IMR-90 (cell line): ENCODE measurements at regions not wholly inside any gene's neighbourhood (a gene's known extent, or its start where the extent isn't known, plus 50 kb on each side); places are given as distances from the start of the nearest gene placed in this dataset.

Experiments
- ATAC-seq: fragments of 200-7000 bp; cut with Tn5 transposase; 2 replicates; pipeline ENCODE4 v1.9.1; 2020; ENCODE audit warnings: low read depth, mild to moderate bottlenecking, moderate library complexity
- BruUV-seq: library from RNA; stranded (reverse); fragments of 400-500 nt; replicated peaks from 2 replicates; lab custom pipeline; 2021; lab: Mats Ljungman, UMichigan
- CTCF ChIA-PET: fragments of 300-600 bp; formaldehyde crosslinking; extraction: SDS; loops from one replicate; lab custom pipeline; 2021; ENCODE audit warnings: antibody characterized with exemption; lab: Yijun Ruan, JAX
- POLR2A ChIA-PET: fragments of 300-600 bp; sonication (Branson Sonifier 250); formaldehyde crosslinking; loops from one replicate; lab custom pipeline; 2022; ENCODE audit warnings: antibody characterized with exemption; ENCODE audit not compliant: unreplicated experiment; lab: Charles Lee
- DNase-seq: peaks from one replicate; pipeline ENCODE4 v3.0.0; 2013
- H2AFZ ChIP-seq: replicated peaks from 2 replicates; pipeline ENCODE3; 2013; ENCODE audit warnings: low read length, mild to moderate bottlenecking; ENCODE audit not compliant: poor library complexity
- H2AK5ac ChIP-seq: 2 replicates; pipeline ENCODE4 v1.6.1; 2013; ENCODE audit warnings: low read depth, low read length, inconsistent platforms
- H2AK9ac ChIP-seq: replicated peaks from 2 replicates; pipeline ENCODE3; 2013; ENCODE audit warnings: mild to moderate bottlenecking, low read depth, low read length, moderate library complexity; ENCODE audit not compliant: poor library complexity
- H2BK120ac ChIP-seq: 2 replicates; pipeline ENCODE4 v1.6.1; 2013; ENCODE audit warnings: low read depth, low read length, inconsistent platforms
- H2BK15ac ChIP-seq: 3 replicates; pipeline ENCODE4 v1.6.1; 2013; ENCODE audit warnings: low read depth, low read length, inconsistent platforms
- H2BK20ac ChIP-seq: 2 replicates; pipeline ENCODE4 v1.6.1; 2013; ENCODE audit warnings: low read depth, mild to moderate bottlenecking, inconsistent platforms, low read length, moderate library complexity
- H2BK5ac ChIP-seq: 2 replicates; pipeline ENCODE4 v1.6.1; 2013; ENCODE audit warnings: mild to moderate bottlenecking, low read depth, low read length, inconsistent platforms; ENCODE audit not compliant: poor library complexity, severe bottlenecking
- H3K14ac ChIP-seq: replicated peaks from 2 replicates; pipeline ENCODE4 v1.6.1; 2013; ENCODE audit warnings: low read depth, low read length, inconsistent platforms
- H3K18ac ChIP-seq: 2 replicates; pipeline ENCODE4 v1.6.1; 2013; ENCODE audit warnings: low read depth, low read length, control low read depth
- H3K23ac ChIP-seq: 2 replicates; pipeline ENCODE4 v1.6.1; 2013; ENCODE audit warnings: low read depth, low read length, inconsistent platforms
- H3K27ac ChIP-seq: 2 replicates; pipeline ENCODE4 v1.5.1; 2013; ENCODE audit warnings: mild to moderate bottlenecking, control low read depth, low read length; ENCODE audit not compliant: insufficient read depth
- H3K27me3 ChIP-seq: 2 replicates; pipeline ENCODE4 v1.6.1; 2013; ENCODE audit warnings: low read length; ENCODE audit not compliant: control insufficient read depth, insufficient read depth
- H3K36me3 ChIP-seq: 2 replicates; pipeline ENCODE4 v1.6.1; 2013; ENCODE audit warnings: low read length, mixed read lengths; ENCODE audit not compliant: control insufficient read depth, insufficient read depth
- H3K4ac ChIP-seq: 2 replicates; pipeline ENCODE4 v1.6.1; 2013; ENCODE audit warnings: low read depth, low read length, inconsistent platforms
- H3K4me1 ChIP-seq: 2 replicates; pipeline ENCODE4 v1.6.1; 2013; ENCODE audit warnings: low read length, mixed read lengths; ENCODE audit not compliant: control insufficient read depth, insufficient read depth
- H3K4me2 ChIP-seq: 2 replicates; pipeline ENCODE4 v1.6.1; 2013; ENCODE audit warnings: low read depth, mild to moderate bottlenecking, control low read depth, low read length, moderate library complexity
- H3K4me3 ChIP-seq: 2 replicates; pipeline ENCODE4 v1.5.1; 2013; ENCODE audit warnings: low read depth, mild to moderate bottlenecking, control low read depth, low read length, moderate library complexity; ENCODE audit not compliant: insufficient read depth
- H3K56ac ChIP-seq: 2 replicates; pipeline ENCODE4 v1.6.1; 2013; ENCODE audit warnings: low read length, inconsistent platforms; ENCODE audit not compliant: insufficient read depth; ENCODE audit errors: extremely low read depth
- H3K79me1 ChIP-seq, 2 experiments: 2 replicates each; pipeline ENCODE4 v1.6.1; 2013; ENCODE audit warnings: low read length in 2 of 2, inconsistent platforms in 1 of 2, low read depth in 1 of 2
- H3K9ac ChIP-seq: 2 replicates; pipeline ENCODE4 v1.6.1; 2013; ENCODE audit warnings: low read depth, low read length, control low read depth
- H3K9me1 ChIP-seq: 2 replicates; pipeline ENCODE4 v1.6.1; 2013; ENCODE audit warnings: low read length, inconsistent platforms; ENCODE audit not compliant: insufficient read depth
- H3K9me3 ChIP-seq: 2 replicates; pipeline ENCODE4 v1.6.1; 2013; ENCODE audit warnings: low read length; ENCODE audit not compliant: control insufficient read depth, insufficient read depth
- H4K20me1 ChIP-seq: 2 replicates; pipeline ENCODE4 v1.6.1; 2013; ENCODE audit warnings: low read length, inconsistent platforms; ENCODE audit not compliant: insufficient read depth
- H4K5ac ChIP-seq: 2 replicates; pipeline ENCODE4 v1.6.1; 2013; ENCODE audit warnings: mild to moderate bottlenecking, low read depth, low read length, control low read depth
- H4K8ac ChIP-seq, 2 experiments: 2 replicates each; pipeline ENCODE4 v1.6.1; 2013; ENCODE audit warnings: low read depth in 2 of 2, low read length in 2 of 2, control low read depth in 1 of 2, inconsistent platforms in 1 of 2
- H4K91ac ChIP-seq: 2 replicates; pipeline ENCODE4 v1.6.1; 2013; ENCODE audit warnings: low read depth, low read length, inconsistent platforms; ENCODE audit not compliant: insufficient read depth
- BHLHE40 ChIP-seq: fragments of 150-350 bp; IDR thresholded peaks from 2 replicates; pipeline ENCODE4 v1.6.1; 2016; ENCODE audit warnings: mild to moderate bottlenecking, low read depth, low read length
- CEBPB ChIP-seq: IDR thresholded peaks from 2 replicates; pipeline ENCODE4 v1.6.1; 2012; ENCODE audit warnings: low read depth, low read length, improper control_type of control experiment
- MAFK ChIP-seq: IDR thresholded peaks from 2 replicates; pipeline ENCODE4 v1.6.1; 2012; ENCODE audit warnings: low read depth, low read length, improper control_type of control experiment
- MAZ ChIP-seq: IDR thresholded peaks from 2 replicates; pipeline ENCODE4 v1.6.1; 2012; ENCODE audit warnings: low read depth, mild to moderate bottlenecking, low read length, improper control_type of control experiment, moderate library complexity, borderline replicate concordance
- RAD21 ChIP-seq: IDR thresholded peaks from 2 replicates; pipeline ENCODE4 v1.6.1; 2012; ENCODE audit warnings: low read length, improper control_type of control experiment
- RFX5 ChIP-seq: IDR thresholded peaks from 2 replicates; pipeline ENCODE4 v1.8.0; 2012; ENCODE audit warnings: low read depth, mild to moderate bottlenecking, low read length, moderate library complexity
- WGBS, 2 experiments: methylation state at CpG; one replicate each; pipeline versions ENCODE4 v1.1.5 to v1.1.7; 2013; ENCODE audit warnings: missing lambda C conversion rate in 2 of 2; ENCODE audit not compliant: insufficient read length in 1 of 2; ENCODE audit errors: extremely low coverage in 2 of 2; 5-methylcytosine and 5-hydroxymethylcytosine counted together
- dilution Hi-C: fragments of 300-500 bp; cut with HindIII; formaldehyde crosslinking; loops from one replicate; pipeline ENCODE4 v1.14.3; 2018; ENCODE audit warnings: low sequenced_read_pairs; ENCODE audit not compliant: unreplicated experiment
- in situ Hi-C: fragments of 300-500 bp; cut with MboI; formaldehyde crosslinking; loops from 3 replicates; pipeline ENCODE4 v1.14.3; 2019; ENCODE audit warnings: low sequenced_read_pairs, inconsistent platforms, mixed read lengths
- intact Hi-C: fragments of 100-400 bp; cut with micrococcal nuclease; formaldehyde crosslinking; loops from 2 replicates; pipeline ENCODE4 v1.10.0; 2022

DNA sequence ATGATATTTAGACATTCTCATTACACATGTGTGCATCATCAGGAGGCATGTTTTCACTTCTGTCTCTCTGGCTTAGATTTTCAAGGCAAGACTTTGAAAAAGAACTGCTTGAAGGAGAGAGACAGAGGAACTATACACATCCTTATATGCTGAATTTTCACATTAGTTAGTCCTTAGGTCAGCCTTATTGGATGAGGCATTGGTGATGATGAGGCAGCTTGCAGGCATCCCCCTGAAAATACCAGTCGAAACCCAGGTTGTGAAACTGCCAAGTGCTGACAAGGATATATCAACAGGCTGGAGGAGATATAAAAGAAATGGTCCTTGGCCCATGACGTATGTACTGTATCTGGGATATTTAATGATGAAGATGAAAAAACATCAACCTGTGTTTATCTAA lies 297.2 kb upstream of the AADAT start:
- in situ Hi-C loops = no loop called here

More for the DNA sequence above, 297.2 kb upstream of the AADAT start:
- Histone ChIP-seq H2BK15ac (no peak overlapping the region), H3K23ac (no peak overlapping the region), H2AFZ (no peak overlapping the region), H4K5ac (no peak overlapping the region), H4K91ac (no peak overlapping the region), H3K27me3 (no peaks in the 10 kb centered on the region), H2BK5ac (peak overlapping the region; percentile 30), H4K8ac (0 out of 4 replicates have a peak overlapping the region, but pooled peaks of 1 of the 2 experiments have one; percentile 17), H3K4me1 (no peaks in the 10 kb centered on the region), H3K9me1 (no peaks in the 10 kb centered on the region), H3K27ac (no peak overlapping the region), H3K4ac (no peak overlapping the region), H3K36me3 (no peaks in the 10 kb centered on the region), H3K14ac (no peak overlapping the region), H3K18ac (no peak overlapping the region), H3K9ac (no peak overlapping the region), H2AK5ac (no peak overlapping the region), H3K4me2 (no peak overlapping the region), H3K79me1 (no peaks in the 10 kb centered on the region), H4K20me1 (no peaks in the 10 kb centered on the region), H2BK120ac (no peak overlapping the region), H3K9me3 (peaks cover 11% of the 10 kb centered on the region), H3K56ac (no peak overlapping the region), H2BK20ac (no peak overlapping the region), H2AK9ac (no peak overlapping the region), H3K4me3 (no peak overlapping the region)
- dilution Hi-C loops (no loop called here), intact Hi-C loops (no loop called here)
- ChIA-PET CTCF (no interaction called here), POLR2A (no interaction called here)
- peak; percentile 21; the same call in 1 of the 2 replicates for ATAC-seq
- no CpG with 5 or more reads among the region's 2 CpGs for WGBS, 2 experiments
- DNase-seq = peak; percentile 46
- BruUV-seq = no TSS peak
- TF ChIP-seq MAZ (no peak), CEBPB (0 out of 2 replicates have a peak, but pooled peaks have one; percentile 15), BHLHE40 (no peak), MAFK (no peak), RFX5 (no peak), RAD21 (no peak)
